22Rv1 (cell line): ENCODE measurements at regions not wholly inside any gene's neighbourhood (a gene's known extent, or its start where the extent isn't known, plus 50 kb on each side); places are given as distances from the start of the nearest gene placed in this dataset.
A peak's percentile ranks its signal among the peaks of the same experiment; 100 is the strongest.
"Not testable (repeated sequence)": the region's sequence is repeated elsewhere in the genome, so short reads cannot be mapped to it uniquely, and the experiment has no call there.

Experiments
- H3K27ac ChIP-seq: fragments of 450-650 bp; 2 replicates; pipeline ENCODE4 v1.5.1; 2017
- CTCF ChIP-seq: fragments of 450-650 bp; IDR thresholded peaks from 2 replicates; pipeline ENCODE4 v1.5.1; 2017; ENCODE audit warnings: mild to moderate bottlenecking
- ZFX ChIP-seq: fragments of 450-650 bp; IDR thresholded peaks from 2 replicates; pipeline ENCODE4 v1.6.1; 2017; ENCODE audit warnings: antibody characterized with exemption, borderline replicate concordance

GRCh38 chr7:121745856-121746255 is 127.1 kb upstream of the PTPRZ1 start:
- no peak for TF ChIP-seq ZFX
- TF ChIP-seq CTCF, result no peak
- no peak overlapping the region for H3K27ac ChIP-seq

GRCh38 chr7:121744877-121745276 is 128.1 kb upstream of the PTPRZ1 start:
- TF ChIP-seq ZFX (no peak), CTCF (no peak)

GRCh38 chr7:121744319-121744718 is 128.6 kb upstream of the PTPRZ1 start:
- TF ChIP-seq CTCF (no peak), ZFX (no peak)
- H3K27ac ChIP-seq, result no peak overlapping the region

More at GRCh38 chr7:121744877-121745276, 128.1 kb upstream of the PTPRZ1 start:
- no peak overlapping the region for H3K27ac ChIP-seq

GRCh38 chr7:121741896-121742295 is 131.1 kb upstream of the PTPRZ1 start:
- H3K27ac ChIP-seq, result no peak overlapping the region
- no peak for TF ChIP-seq ZFX
- TF ChIP-seq CTCF, result no peak

- H3K27ac ChIP-seq, result no peak overlapping the region
- TF ChIP-seq ZFX (no peak), CTCF (no peak)
Measured at GRCh38 chr7:121739465-121739864, 133.5 kb upstream of the PTPRZ1 start.

GRCh38 chr7:121730869-121731268 is 142.1 kb upstream of the PTPRZ1 start:
- no peak overlapping the region for H3K27ac ChIP-seq
- no peak for TF ChIP-seq ZFX
- TF ChIP-seq CTCF, result no peak

- peak overlapping the region; percentile 97 for H3K27ac ChIP-seq
- no peak for TF ChIP-seq ZFX
- no peak for TF ChIP-seq CTCF
Measured at GRCh38 chr7:121714559-121715303, 158.2 kb upstream of the PTPRZ1 start.

GRCh38 chr7:121712961-121713360 is 160.0 kb upstream of the PTPRZ1 start:
- not testable (repeated sequence) for H3K27ac ChIP-seq
